ENCODE measurements at regions not wholly inside any gene's neighbourhood (a gene's known extent, or its start where the extent isn't known, plus 50 kb on each side); places are given as distances from the start of the nearest gene placed in this dataset.

DNA sequence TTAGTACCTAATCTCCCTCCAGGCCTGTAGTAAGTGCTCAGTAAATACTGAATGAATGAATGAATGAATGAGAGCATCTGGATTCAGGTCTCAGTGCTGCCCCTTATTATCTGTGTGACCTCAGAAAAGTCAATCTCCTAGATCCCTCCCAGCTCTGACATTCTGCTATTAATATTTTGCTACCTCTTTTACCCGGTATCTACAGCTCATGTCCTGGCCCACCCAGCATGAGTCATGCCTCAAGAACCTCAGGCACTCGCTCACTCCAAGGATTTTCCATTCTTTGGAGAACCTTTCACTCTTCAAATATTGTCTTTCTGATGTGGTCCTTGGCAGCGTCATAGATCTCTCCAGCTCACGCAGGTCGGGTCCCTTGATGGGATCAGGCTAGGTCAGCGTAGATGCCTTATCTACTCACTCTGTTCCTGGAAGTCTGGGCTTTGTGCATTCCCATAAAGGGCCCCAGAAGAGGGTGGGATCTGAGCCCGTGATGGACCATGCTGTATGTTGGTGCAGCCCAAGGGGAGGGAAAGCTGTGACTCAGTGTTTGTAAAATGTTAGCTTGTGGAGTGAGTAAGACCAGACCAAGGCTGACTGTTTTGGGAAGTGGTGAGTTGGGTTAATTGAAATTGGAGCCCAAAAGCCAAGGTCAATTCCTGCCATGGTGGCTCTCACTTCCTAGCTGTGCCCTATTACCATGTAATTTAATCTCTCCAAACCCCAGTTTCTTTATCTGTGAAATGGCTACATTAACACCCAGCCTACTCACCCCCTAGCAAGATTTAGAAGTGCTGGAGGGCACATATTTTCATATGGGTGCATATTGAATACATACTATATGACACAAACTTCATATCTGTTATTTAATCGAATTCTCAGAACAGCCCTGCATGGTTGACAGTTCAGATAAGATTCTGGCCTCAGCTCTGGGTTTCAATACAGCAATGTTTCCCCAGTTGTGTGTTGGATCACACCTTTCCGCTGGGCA, 214.1 kb upstream of the USP24 start:
- in situ Hi-C loops (cut with HindIII; ENCODE audit: low sequenced_read_pairs) = no loop called here
- TF ChIP-seq, protein P1, sequence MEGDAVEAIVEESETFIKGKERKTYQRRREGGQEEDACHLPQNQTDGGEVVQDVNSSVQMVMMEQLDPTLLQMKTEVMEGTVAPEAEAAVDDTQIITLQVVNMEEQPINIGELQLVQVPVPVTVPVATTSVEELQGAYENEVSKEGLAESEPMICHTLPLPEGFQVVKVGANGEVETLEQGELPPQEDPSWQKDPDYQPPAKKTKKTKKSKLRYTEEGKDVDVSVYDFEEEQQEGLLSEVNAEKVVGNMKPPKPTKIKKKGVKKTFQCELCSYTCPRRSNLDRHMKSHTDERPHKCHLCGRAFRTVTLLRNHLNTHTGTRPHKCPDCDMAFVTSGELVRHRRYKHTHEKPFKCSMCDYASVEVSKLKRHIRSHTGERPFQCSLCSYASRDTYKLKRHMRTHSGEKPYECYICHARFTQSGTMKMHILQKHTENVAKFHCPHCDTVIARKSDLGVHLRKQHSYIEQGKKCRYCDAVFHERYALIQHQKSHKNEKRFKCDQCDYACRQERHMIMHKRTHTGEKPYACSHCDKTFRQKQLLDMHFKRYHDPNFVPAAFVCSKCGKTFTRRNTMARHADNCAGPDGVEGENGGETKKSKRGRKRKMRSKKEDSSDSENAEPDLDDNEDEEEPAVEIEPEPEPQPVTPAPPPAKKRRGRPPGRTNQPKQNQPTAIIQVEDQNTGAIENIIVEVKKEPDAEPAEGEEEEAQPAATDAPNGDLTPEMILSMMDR (IDR thresholded peaks at IDR 0.05; ENCODE audit: low read depth, low read length, missing control alignments) = no peak
- DNase-seq (ENCODE audit: low read depth) = peak; percentile 96
- H3K4me3 ChIP-seq (ENCODE audit: low read depth, low read length) = no peak overlapping the region

DNA sequence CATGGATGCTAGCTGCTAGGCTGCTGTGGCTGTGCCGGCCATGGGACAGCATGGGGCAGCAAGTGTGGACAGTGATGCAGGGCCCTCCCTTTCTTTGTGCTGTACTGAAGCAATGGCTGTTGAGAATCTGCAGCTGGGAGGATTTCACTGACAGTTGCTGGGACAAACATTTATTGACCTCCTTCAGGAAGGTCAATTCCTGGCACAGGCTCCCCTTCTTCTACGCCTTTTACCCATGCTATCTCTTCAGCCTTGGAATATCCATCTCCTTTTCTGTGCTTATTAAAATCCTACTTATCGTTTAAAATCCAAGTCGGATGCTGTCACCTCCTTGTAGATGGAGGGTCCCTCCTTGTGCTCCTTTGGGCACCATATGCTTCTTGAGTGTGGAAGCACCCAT, 213.1 kb upstream of the USP24 start:
- no peak overlapping the region for H3K4me3 ChIP-seq (ENCODE audit: low read depth, low read length)
- TF ChIP-seq, protein P1 (IDR thresholded peaks at IDR 0.05; ENCODE audit: low read depth, low read length, missing control alignments) = no peak
- in situ Hi-C loops (cut with HindIII; ENCODE audit: low sequenced_read_pairs) = no loop called here
- DNase-seq (ENCODE audit: low read depth) = no peak

DNA sequence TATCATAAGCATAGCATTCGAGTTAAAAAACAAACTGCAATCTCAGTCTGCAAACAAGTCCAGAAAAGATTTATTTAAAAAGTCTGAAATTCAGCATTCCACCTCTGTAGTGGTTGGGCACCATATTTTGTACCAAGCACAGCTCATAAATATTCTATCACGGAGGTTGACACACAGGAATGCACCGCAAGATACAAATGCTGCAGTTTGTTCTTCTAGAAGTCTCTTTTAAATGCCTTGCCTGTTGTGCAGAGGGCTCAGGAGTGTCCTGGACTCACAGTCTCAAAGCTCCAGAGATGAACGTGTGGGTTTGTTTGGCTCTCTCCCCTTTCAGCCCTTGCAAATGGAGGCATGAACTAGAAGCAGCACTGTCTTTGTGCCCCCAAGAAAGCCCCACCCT, 212.4 kb upstream of the USP24 start:
- DNase-seq (ENCODE audit: low read depth) = no peak
- TF ChIP-seq, protein P1 (IDR thresholded peaks at IDR 0.05; ENCODE audit: low read depth, low read length, missing control alignments) = no peak
- in situ Hi-C loops (cut with HindIII; ENCODE audit: low sequenced_read_pairs) = no loop called here
- H3K4me3 ChIP-seq (ENCODE audit: low read depth, low read length) = no peak overlapping the region

- TF ChIP-seq, protein P1 (IDR thresholded peaks at IDR 0.05; ENCODE audit: low read depth, low read length, missing control alignments) = no peak
- in situ Hi-C loops (cut with HindIII; ENCODE audit: low sequenced_read_pairs) = no loop called here
- DNase-seq (ENCODE audit: low read depth) = no peak
- H3K4me3 ChIP-seq (ENCODE audit: low read depth, low read length) = no peak overlapping the region
Measured at GRCh38 chr1:55426619-55427018, 211.5 kb upstream of the USP24 start.

DNA sequence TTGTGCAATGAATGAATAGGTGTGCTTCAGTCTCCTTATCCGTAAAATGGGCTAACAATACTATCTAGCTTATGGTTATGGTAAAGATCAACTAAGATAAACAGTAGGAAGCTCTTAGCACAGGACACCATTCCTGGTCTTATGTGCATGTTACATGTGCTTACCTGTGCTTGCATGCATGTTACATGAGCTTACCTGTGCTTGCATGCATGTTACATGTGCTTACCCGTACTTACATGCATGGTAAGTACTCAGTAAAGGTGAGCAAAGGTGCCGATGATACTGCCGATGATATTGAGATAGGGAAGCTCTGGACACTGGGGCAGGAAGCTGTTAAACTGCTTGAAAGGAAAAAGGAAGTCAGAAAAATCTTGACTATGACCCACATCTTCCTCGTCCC, 211.0 kb upstream of the USP24 start:
- in situ Hi-C loops (cut with HindIII; ENCODE audit: low sequenced_read_pairs) = no loop called here
- TF ChIP-seq, protein P1 (IDR thresholded peaks at IDR 0.05; ENCODE audit: low read depth, low read length, missing control alignments) = no peak
- no peak for DNase-seq (ENCODE audit: low read depth)
- no peak overlapping the region for H3K4me3 ChIP-seq (ENCODE audit: low read depth, low read length)

DNA sequence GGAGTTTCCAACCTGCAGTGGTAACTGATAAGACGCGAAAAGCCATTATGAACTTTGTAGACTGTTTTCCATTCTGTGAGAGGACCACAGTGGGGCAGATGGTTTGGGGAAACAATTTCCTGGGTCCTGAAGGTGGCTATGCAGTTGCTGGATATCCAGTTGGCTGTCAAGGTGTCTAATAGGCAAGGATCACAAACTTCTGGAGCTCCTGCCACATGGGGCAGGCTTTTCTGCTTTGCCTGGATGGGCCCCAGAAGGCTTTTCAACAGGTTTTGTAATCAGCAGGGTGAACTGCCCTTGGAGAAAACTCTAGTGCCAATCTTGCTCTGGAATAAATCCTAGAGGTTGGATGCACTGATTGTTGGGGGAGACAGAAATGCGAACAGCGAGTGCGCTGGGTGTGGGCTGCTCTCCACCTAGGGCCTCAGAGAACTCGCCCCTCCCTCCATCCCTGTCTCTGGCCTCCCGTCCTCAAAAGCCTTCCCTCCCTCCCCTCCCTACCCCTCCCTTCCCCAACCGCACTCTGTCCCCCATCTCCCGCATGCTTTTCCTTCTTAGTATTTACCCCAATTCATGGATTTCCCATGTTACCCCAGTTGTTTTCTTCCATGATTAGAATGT, 210.3 kb upstream of the USP24 start:
- no peak overlapping the region for H3K4me3 ChIP-seq (ENCODE audit: low read depth, low read length)
- no peak for DNase-seq (ENCODE audit: low read depth)
- TF ChIP-seq, protein P1 (IDR thresholded peaks at IDR 0.05; ENCODE audit: low read depth, low read length, missing control alignments) = peak; percentile 3
- in situ Hi-C loops (cut with HindIII; ENCODE audit: low sequenced_read_pairs) = no loop called here

All from astrocyte of the cerebellum (primary cell).